RWPE1 (cell line): ENCODE measurements at regions not wholly inside any gene's neighbourhood (a gene's known extent, or its start where the extent isn't known, plus 50 kb on each side); places are given as distances from the start of the nearest gene placed in this dataset.
A peak's percentile ranks its signal among the peaks of the same experiment; 100 is the strongest.

Experiments used
- CTCF ChIA-PET: fragments of 350-600 bp; sonication (Branson Sonifier 250); formaldehyde crosslinking; extraction: SDS; loops from one replicate; lab custom pipeline; 2021; lab: Yijun Ruan, JAX
- POLR2A ChIA-PET: fragments of 400-600 bp; formaldehyde crosslinking; extraction: SDS; loops from one replicate; lab custom pipeline; 2020; ENCODE audit warnings: antibody characterized with exemption; ENCODE audit not compliant: low non-redundant PET; lab: Yijun Ruan, JAX
- DNase-seq: peaks from one replicate; pipeline ENCODE4 v3.0.0; 2012; ENCODE audit warnings: low spot score
- H3K27ac ChIP-seq: fragments of 450-650 bp; 2 replicates; pipeline ENCODE4 v1.5.1; 2017
- CTCF ChIP-seq: fragments of 450-650 bp; conservative IDR thresholded peaks from 2 replicates; pipeline ENCODE4 v1.5.1; 2017; ENCODE audit warnings: low read depth, mild to moderate bottlenecking

- TF ChIP-seq CTCF = no peak
- ChIA-PET POLR2A (no interaction called here), CTCF (no interaction called here)
- DNase-seq = no peak
- no peak overlapping the region for H3K27ac ChIP-seq
Observed at GRCh38 chr3:118067439-118067838, 967.2 kb downstream of the IGSF11 start.

GRCh38 chr3:118075873-118076272 lies 958.8 kb downstream of the IGSF11 start:
- POLR2A ChIA-PET = no interaction called here
- H3K27ac ChIP-seq = no peak overlapping the region
- TF ChIP-seq CTCF = no peak
- CTCF ChIA-PET = no interaction called here
- no peak for DNase-seq

- H3K27ac ChIP-seq = no peak overlapping the region
- no peak for TF ChIP-seq CTCF
- no peak for DNase-seq
- POLR2A ChIA-PET = no interaction called here
- CTCF ChIA-PET = interaction anchor here (0.7 kb wide), 1 partner anchor 544 kb away, joined by 4 read pairs; no protein-coding TSS in a partner anchor
Observed at GRCh38 chr3:118077332-118077731, 957.3 kb downstream of the IGSF11 start.

GRCh38 chr3:118080889-118081288 lies 953.8 kb downstream of the IGSF11 start:
- ChIA-PET POLR2A (no interaction called here), CTCF (no interaction called here)
- TF ChIP-seq CTCF = no peak
- no peak overlapping the region for H3K27ac ChIP-seq
- DNase-seq = no peak

GRCh38 chr3:118088696-118089095 lies 946.0 kb downstream of the IGSF11 start:
- no peak for DNase-seq
- H3K27ac ChIP-seq = no peak overlapping the region
- CTCF ChIA-PET = interaction anchor here (1.0 kb wide), 1 partner anchor 23 kb away, joined by 3 read pairs; no protein-coding TSS in a partner anchor
- no peak for TF ChIP-seq CTCF
- POLR2A ChIA-PET = no interaction called here

GRCh38 chr3:118089563-118089962 lies 945.1 kb downstream of the IGSF11 start:
- DNase-seq = peak; percentile 70
- TF ChIP-seq CTCF = no peak
- POLR2A ChIA-PET = no interaction called here
- H3K27ac ChIP-seq = no peak overlapping the region
- CTCF ChIA-PET = interaction anchor here (1.0 kb wide), 1 partner anchor 23 kb away, joined by 3 read pairs; no protein-coding TSS in a partner anchor
